IPS-NIHi11 (cell line): ENCODE measurements at regions not wholly inside any gene's neighbourhood (a gene's known extent, or its start where the extent isn't known, plus 50 kb on each side); places are given as distances from the start of the nearest gene placed in this dataset.

ENCODE experiments used
- DNase-seq: peaks from one replicate; pipeline ENCODE4 v3.0.0; 2012; ENCODE audit warnings: mixed read lengths, low spot score

GRCh38 chr11:114876234-114876633, 197.9 kb downstream of the NXPE2 start:
- no peak for DNase-seq

GRCh38 chr11:114877976-114878375, 199.6 kb downstream of the NXPE2 start:
- DNase-seq, result no peak

GRCh38 chr11:114880442-114880841, 202.1 kb downstream of the NXPE2 start:
- DNase-seq, result no peak

- no peak for DNase-seq
Measured at GRCh38 chr11:114883472-114883871, 205.1 kb downstream of the NXPE2 start.

GRCh38 chr11:114886644-114887265, 208.4 kb downstream of the NXPE2 start:
- DNase-seq, result no peak

GRCh38 chr11:114889594-114890011, 211.3 kb downstream of the NXPE2 start:
- DNase-seq, result no peak

- DNase-seq, result no peak
Measured at GRCh38 chr11:114890038-114890437, 211.7 kb downstream of the NXPE2 start.

- no peak for DNase-seq
Measured at GRCh38 chr11:114891911-114892310, 213.6 kb downstream of the NXPE2 start.

- peak; percentile 46 for DNase-seq
Measured at GRCh38 chr11:114892381-114893197, 214.3 kb downstream of the NXPE2 start.

- no peak for DNase-seq
Measured at GRCh38 chr11:114893329-114893728, 215.0 kb downstream of the NXPE2 start.

GRCh38 chr11:114896594-114896993, 218.3 kb downstream of the NXPE2 start:
- no peak for DNase-seq

- peak; percentile 46 for DNase-seq
Measured at GRCh38 chr11:114909866-114910265, 231.5 kb downstream of the NXPE2 start.

GRCh38 chr11:114912826-114913225, 234.5 kb downstream of the NXPE2 start:
- DNase-seq, result no peak

- DNase-seq, result no peak
Measured at GRCh38 chr11:114914231-114915005, 236.1 kb downstream of the NXPE2 start.

- no peak for DNase-seq
Measured at GRCh38 chr11:114915871-114916805, 237.8 kb downstream of the NXPE2 start.

- DNase-seq, result no peak
Measured at GRCh38 chr11:114918286-114918685, 240.0 kb downstream of the NXPE2 start.

GRCh38 chr11:114921697-114922096, 243.4 kb downstream of the NXPE2 start:
- DNase-seq, result no peak

GRCh38 chr11:114924042-114924441, 245.7 kb downstream of the NXPE2 start:
- DNase-seq, result no peak

GRCh38 chr11:114925591-114925990, 247.3 kb downstream of the NXPE2 start:
- no peak for DNase-seq

- DNase-seq, result no peak
Measured at GRCh38 chr11:114928260-114928870, 250.0 kb downstream of the NXPE2 start.

GRCh38 chr11:114929351-114930000, 251.1 kb downstream of the NXPE2 start:
- DNase-seq, result no peak
